Astrocyte of the hippocampus (primary cell): ENCODE measurements at regions not wholly inside any gene's neighbourhood (a gene's known extent, or its start where the extent isn't known, plus 50 kb on each side); places are given as distances from the start of the nearest gene placed in this dataset.

Source experiments
- DNase-seq: peaks from one replicate; pipeline ENCODE4 v3.0.0; 2011; ENCODE audit warnings: low read depth, low spot score

- no peak for DNase-seq
These were observed 92.7 kb upstream of the RPL34 start for GRCh38 chr4:108527723-108528122.

- no peak for DNase-seq
These were observed 99.6 kb upstream of the RPL34 start for GRCh38 chr4:108520807-108521206.

- no peak for DNase-seq
These were observed 100.3 kb upstream of the RPL34 start for GRCh38 chr4:108519911-108520601.

GRCh38 chr4:108519208-108519833 is 101.1 kb upstream of the RPL34 start:
- no peak for DNase-seq

GRCh38 chr4:108512615-108513505 is 107.5 kb upstream of the RPL34 start:
- DNase-seq: peak; percentile 88

GRCh38 chr4:108511618-108512017 is 108.8 kb upstream of the RPL34 start:
- DNase-seq: no peak

- no peak for DNase-seq
These were observed 118.0 kb upstream of the RPL34 start for GRCh38 chr4:108502356-108502755.

GRCh38 chr4:108498925-108499324 is 121.5 kb upstream of the RPL34 start:
- DNase-seq: no peak

GRCh38 chr4:108493596-108493931 is 126.8 kb upstream of the RPL34 start:
- DNase-seq: no peak

GRCh38 chr4:108492816-108493595 is 127.4 kb upstream of the RPL34 start:
- DNase-seq: peak; percentile 28

- DNase-seq: no peak
These were observed 131.5 kb upstream of the RPL34 start for GRCh38 chr4:108488865-108489264.

GRCh38 chr4:108486046-108486445 is 134.3 kb upstream of the RPL34 start:
- no peak for DNase-seq

- DNase-seq: no peak
These were observed 136.2 kb upstream of the RPL34 start for GRCh38 chr4:108484187-108484586.

GRCh38 chr4:108483650-108484049 is 136.7 kb upstream of the RPL34 start:
- DNase-seq: no peak

GRCh38 chr4:108483079-108483478 is 137.3 kb upstream of the RPL34 start:
- peak; percentile 48 for DNase-seq

GRCh38 chr4:108480881-108481280 is 139.5 kb upstream of the RPL34 start:
- DNase-seq: no peak

GRCh38 chr4:108477527-108478108 is 142.8 kb upstream of the RPL34 start:
- DNase-seq: no peak

- no peak for DNase-seq
These were observed 147.1 kb upstream of the RPL34 start for GRCh38 chr4:108473163-108473720.

- peak; percentile 92 for DNase-seq
These were observed 153.2 kb upstream of the RPL34 start for GRCh38 chr4:108466936-108467902.
